ENCODE measurements at regions not wholly inside any gene's neighbourhood (a gene's known extent, or its start where the extent isn't known, plus 50 kb on each side); places are given as distances from the start of the nearest gene placed in this dataset.

- Histone ChIP-seq H3K9me3 (no peaks in the 10 kb centered on the region), H3K27me3 (no peaks in the 10 kb centered on the region), H3K4me3 (no peak overlapping the region), H3K27ac (no peak overlapping the region), H3K4me1 (peaks cover 0 to 12% (median 0%) of the 10 kb centered on the region in 9 donors), H3K36me3 (no peaks in the 10 kb centered on the region)
- intact Hi-C loops (cut with DNase I): loop anchor here in 2 of 10 donors (10.0 kb wide), 2 partner anchors 91 to 289 kb away; no protein-coding TSS in a partner anchor
- ATAC-seq (no peak), DNase-seq (no peak)
- no peak for TF ChIP-seq CTCF (IDR thresholded peaks at IDR 0.05)
- WGBS, 2 donors: 94 to 95% methylated on average over 8 of the region's 8 CpGs
Observed at GRCh38 chr5:58363461-58364249, 96.2 kb downstream of the PLK2 start.

- H3K36me3 ChIP-seq: no peaks in the 10 kb centered on the region
- H3K9me3 ChIP-seq: no peaks in the 10 kb centered on the region
- H3K27me3 ChIP-seq: no peaks in the 10 kb centered on the region
- H3K4me3 ChIP-seq: no peak overlapping the region
- DNase-seq (peak in 1 of 2 donors; percentile 13), ATAC-seq (peak in 3 of 8 donors; percentile 54 to 58 (median 56))
- H3K4me1 ChIP-seq: peaks cover 0 to 12% (median 0%) of the 10 kb centered on the region in 9 donors
- H3K27ac ChIP-seq: no peak overlapping the region
- WGBS, 2 donors: 65 to 67% methylated on average over 3 of the region's 3 CpGs
- intact Hi-C loops (cut with DNase I): loop anchor here in 2 of 10 donors (10.0 kb wide), 2 partner anchors 93 to 287 kb away; no protein-coding TSS in a partner anchor
- TF ChIP-seq CTCF (IDR thresholded peaks at IDR 0.05): no peak
Observed at GRCh38 chr5:58362135-58362534, 97.8 kb downstream of the PLK2 start.

- H3K9me3 ChIP-seq: no peaks in the 10 kb centered on the region
- H3K4me1 ChIP-seq: peaks cover 0 to 3% (median 0%) of the 10 kb centered on the region in 9 donors
- no peaks in the 10 kb centered on the region for H3K36me3 ChIP-seq
- no peaks in the 10 kb centered on the region for H3K27me3 ChIP-seq
- DNase-seq (no peak), ATAC-seq (no peak)
- WGBS, 2 donors: 80 to 84% methylated on average over 2 of the region's 2 CpGs
- no peak overlapping the region for H3K4me3 ChIP-seq
- no peak overlapping the region for H3K27ac ChIP-seq
- TF ChIP-seq CTCF (IDR thresholded peaks at IDR 0.05): no peak
- intact Hi-C loops (cut with DNase I): loop anchor here in 2 of 10 donors (10.0 kb wide), 2 partner anchors 94 to 286 kb away; no protein-coding TSS in a partner anchor
Observed at GRCh38 chr5:58360794-58361193, 99.1 kb downstream of the PLK2 start.

- 50 to 56% methylated on average over 3 of the region's 3 CpGs for WGBS, 2 donors
- TF ChIP-seq CTCF (IDR thresholded peaks at IDR 0.05): no peak
- ATAC-seq: peak in 2 of 8 donors; percentile 34 to 37
- Histone ChIP-seq H3K27ac (no peak overlapping the region), H3K9me3 (no peaks in the 10 kb centered on the region), H3K27me3 (no peaks in the 10 kb centered on the region), H3K36me3 (no peaks in the 10 kb centered on the region), H3K4me1 (peaks cover 0 to 3% (median 0%) of the 10 kb centered on the region in 9 donors), H3K4me3 (no peak overlapping the region)
- no peak for DNase-seq
- intact Hi-C loops (cut with DNase I): loop anchor here in 3 of 10 donors (5.0 to 10.0 kb wide), 3 partner anchors 92 to 285 kb away; no protein-coding TSS in a partner anchor
Observed at GRCh38 chr5:58359981-58360380, 99.9 kb downstream of the PLK2 start.
